HEK293T (cell line): ENCODE measurements at regions not wholly inside any gene's neighbourhood (a gene's known extent, or its start where the extent isn't known, plus 50 kb on each side); places are given as distances from the start of the nearest gene placed in this dataset.

Experiments used
- FOXM1 ChIP-seq: fragments of 450-650 bp; IDR thresholded peaks from 2 replicates; pipeline ENCODE4 v1.6.1; 2017; ENCODE audit warnings: mild to moderate bottlenecking, borderline replicate concordance
- SUZ12 ChIP-seq: fragments of 450-650 bp; IDR thresholded peaks from 2 replicates; pipeline ENCODE4 v1.6.1; 2016; ENCODE audit warnings: mild to moderate bottlenecking

- TF ChIP-seq FOXM1 (no peak), SUZ12 (no peak)
These were observed 223.6 kb upstream of the ADGRL2 start for GRCh38 chr1:81577004-81577697.
